Stimulated activated naive CD4-positive, alpha-beta T cell treated with Interleukin-2 at 50 U/mL for 16 hours (primary cell): ENCODE measurements at regions not wholly inside any gene's neighbourhood (a gene's known extent, or its start where the extent isn't known, plus 50 kb on each side); places are given as distances from the start of the nearest gene placed in this dataset.

Experiments used
- DNase-seq: peaks from one replicate; lab custom pipeline; 2025; lab: John Stamatoyannopoulos, UW

- DNase-seq = no peak
Observed at GRCh38 chr22:48697223-48697622, 1130.5 kb downstream of the BRD1 start.

GRCh38 chr22:48696371-48696770, 1131.3 kb downstream of the BRD1 start:
- no peak for DNase-seq

GRCh38 chr22:48695731-48696305, 1131.9 kb downstream of the BRD1 start:
- DNase-seq = no peak

- no peak for DNase-seq
Observed at GRCh38 chr22:48695251-48695650, 1132.4 kb downstream of the BRD1 start.

- no peak for DNase-seq
Observed at GRCh38 chr22:48694296-48694883, 1133.3 kb downstream of the BRD1 start.

- DNase-seq = no peak
Observed at GRCh38 chr22:48693377-48694135, 1134.1 kb downstream of the BRD1 start.

- DNase-seq = no peak
Observed at GRCh38 chr22:48692734-48693376, 1134.8 kb downstream of the BRD1 start.

- no peak for DNase-seq
Observed at GRCh38 chr22:48691431-48691851, 1136.2 kb downstream of the BRD1 start.

GRCh38 chr22:48690583-48691317, 1136.9 kb downstream of the BRD1 start:
- no peak for DNase-seq

- no peak for DNase-seq
Observed at GRCh38 chr22:48689206-48689605, 1138.5 kb downstream of the BRD1 start.

GRCh38 chr22:48688366-48688765, 1139.3 kb downstream of the BRD1 start:
- no peak for DNase-seq

GRCh38 chr22:48687606-48688005, 1140.1 kb downstream of the BRD1 start:
- no peak for DNase-seq

GRCh38 chr22:48686694-48687302, 1140.9 kb downstream of the BRD1 start:
- DNase-seq = no peak

- DNase-seq = no peak
Observed at GRCh38 chr22:48685767-48686166, 1141.9 kb downstream of the BRD1 start.

GRCh38 chr22:48683640-48684039, 1144.0 kb downstream of the BRD1 start:
- DNase-seq = no peak

- DNase-seq = no peak
Observed at GRCh38 chr22:48682504-48682903, 1145.2 kb downstream of the BRD1 start.

- no peak for DNase-seq
Observed at GRCh38 chr22:48680601-48681000, 1147.1 kb downstream of the BRD1 start.

GRCh38 chr22:48679656-48680555, 1147.8 kb downstream of the BRD1 start:
- DNase-seq = no peak

- no peak for DNase-seq
Observed at GRCh38 chr22:48678171-48679135, 1149.2 kb downstream of the BRD1 start.

- DNase-seq = no peak
Observed at GRCh38 chr22:48677621-48678020, 1150.1 kb downstream of the BRD1 start.
